WTC11 (cell line): ENCODE measurements at regions not wholly inside any gene's neighbourhood (a gene's known extent, or its start where the extent isn't known, plus 50 kb on each side); places are given as distances from the start of the nearest gene placed in this dataset.

Experiments
- ATAC-seq: fragments of 200-7000 bp; cut with Tn5 transposase; 2 replicates; pipeline ENCODE4 v1.10.0; 2021; ENCODE audit warnings: mild to moderate bottlenecking, moderate library complexity
- CTCF ChIA-PET: fragments of 300-600 bp; sonication (Branson Sonifier 250); formaldehyde crosslinking; loops from one replicate; lab custom pipeline; 2021; ENCODE audit warnings: antibody characterized with exemption; lab: Charles Lee
- POLR2A ChIA-PET: fragments of 350-600 bp; sonication (Branson Sonifier 250); formaldehyde crosslinking; loops from one replicate; lab custom pipeline; 2021; ENCODE audit warnings: antibody characterized with exemption; lab: Charles Lee
- DNase-seq: peaks from one replicate; pipeline ENCODE4 v3.0.0; 2021; ENCODE audit warnings: low spot score
- H3K27ac Mint-ChIP-seq: 2 replicates; pipeline ENCODE4 v1.8.0; 2021; ENCODE audit warnings: mixed read lengths
- H3K27me3 Mint-ChIP-seq: 2 replicates; pipeline ENCODE4 v1.8.0; 2021; ENCODE audit warnings: low read depth, mild to moderate bottlenecking, moderate library complexity, mixed read lengths
- H3K36me3 Mint-ChIP-seq: 2 replicates; pipeline ENCODE4 v1.8.0; 2021; ENCODE audit warnings: mixed read lengths
- H3K4me1 Mint-ChIP-seq: 2 replicates; pipeline ENCODE4 v1.8.0; 2022; ENCODE audit warnings: mixed read lengths
- H3K4me3 Mint-ChIP-seq: 2 replicates; pipeline ENCODE4 v1.8.0; 2021; ENCODE audit warnings: mild to moderate bottlenecking, moderate library complexity, mixed read lengths
- H3K9me3 Mint-ChIP-seq: 2 replicates; pipeline ENCODE4 v1.8.0; 2021; ENCODE audit warnings: mixed read lengths
- CDX4 ChIP-seq: fragments of 250-450 bp; sonication (Bioruptor Pico); IDR thresholded peaks from 2 replicates; pipeline ENCODE4 v1.9.0; 2021; ENCODE audit warnings: moderate library complexity, mild to moderate bottlenecking, inconsistent platforms, borderline replicate concordance
- FOXP4 ChIP-seq: sonication (generic); formaldehyde crosslinking; IDR thresholded peaks from 2 replicates; pipeline ENCODE4 v1.8.0; 2022; ENCODE audit warnings: mild to moderate bottlenecking, missing genetic modification reagents
- GRHL2 ChIP-seq: fragments of 250-450 bp; sonication (Bioruptor Pico); IDR thresholded peaks from 2 replicates; pipeline ENCODE4 v1.8.0; 2022; ENCODE audit warnings: mild to moderate bottlenecking, moderate library complexity; ENCODE audit not compliant: insufficient replicate concordance, severe bottlenecking
- IRF2 ChIP-seq: sonication (generic); formaldehyde crosslinking; IDR thresholded peaks from 2 replicates; pipeline ENCODE4 v1.8.0; 2022; ENCODE audit warnings: low read depth, missing genetic modification reagents, borderline replicate concordance
- MAX ChIP-seq: sonication (generic); formaldehyde crosslinking; IDR thresholded peaks from 2 replicates; pipeline ENCODE4 v1.8.0; 2022; ENCODE audit warnings: mild to moderate bottlenecking, missing genetic modification reagents
- MLX ChIP-seq: sonication (generic); formaldehyde crosslinking; IDR thresholded peaks from 2 replicates; pipeline ENCODE4 v1.8.1; 2023; ENCODE audit warnings: mild to moderate bottlenecking, missing genetic modification reagents, moderate library complexity
- NFYB ChIP-seq: sonication (generic); formaldehyde crosslinking; conservative IDR thresholded peaks from 2 replicates; pipeline ENCODE4 v1.8.0; 2022; ENCODE audit warnings: low read depth, missing genetic modification reagents
- NR1H2 ChIP-seq: sonication (generic); formaldehyde crosslinking; IDR thresholded peaks from 2 replicates; pipeline ENCODE4 v1.9.0; 2021; ENCODE audit warnings: mild to moderate bottlenecking, moderate library complexity, missing genetic modification reagents
- TEAD4 ChIP-seq: sonication (generic); formaldehyde crosslinking; IDR thresholded peaks from 2 replicates; pipeline ENCODE4 v1.8.0; 2022; ENCODE audit warnings: mild to moderate bottlenecking, missing genetic modification reagents
- USF1 ChIP-seq: sonication (generic); formaldehyde crosslinking; IDR thresholded peaks from 2 replicates; pipeline ENCODE4 v1.8.0; 2022; ENCODE audit warnings: mild to moderate bottlenecking, missing genetic modification reagents
- ZMAT4 ChIP-seq: fragments of 250-450 bp; sonication (Bioruptor Pico); IDR thresholded peaks from 2 replicates; pipeline ENCODE4 v1.9.0; 2021; ENCODE audit warnings: mild to moderate bottlenecking
- ZNF219 ChIP-seq: sonication (generic); formaldehyde crosslinking; IDR thresholded peaks from 2 replicates; pipeline ENCODE4 v1.8.0; 2023; ENCODE audit warnings: missing genetic modification reagents, mild to moderate bottlenecking, borderline replicate concordance
- ZNF263 ChIP-seq: sonication (generic); formaldehyde crosslinking; IDR thresholded peaks from 2 replicates; pipeline ENCODE4 v1.8.1; 2022; ENCODE audit warnings: low read depth, mild to moderate bottlenecking, moderate library complexity, missing genetic modification reagents
- ZNF281 ChIP-seq: sonication (generic); formaldehyde crosslinking; IDR thresholded peaks from 2 replicates; pipeline ENCODE4 v1.8.0; 2023; ENCODE audit warnings: mild to moderate bottlenecking, missing genetic modification reagents
- ZNF423 ChIP-seq: fragments of 250-450 bp; sonication (Bioruptor Pico); IDR thresholded peaks from 2 replicates; pipeline ENCODE4 v2.1.2; 2022; ENCODE audit warnings: mild to moderate bottlenecking, moderate library complexity
- ZNF532 ChIP-seq: fragments of 250-450 bp; sonication (Bioruptor Pico); IDR thresholded peaks from 2 replicates; pipeline ENCODE4 v1.9.0; 2021; ENCODE audit warnings: mild to moderate bottlenecking, borderline replicate concordance

GRCh38 chr21:35697321-35697808 is 363.0 kb downstream of the SETD4 start (continued):
- TF ChIP-seq NR1H2 (CRISPR knock-in tag) = no peak

GRCh38 chr21:35696644-35697043 is 363.7 kb downstream of the SETD4 start:
- no peak for DNase-seq
- Mint-ChIP-seq H3K27ac (no peak overlapping the region), H3K27me3 (no peaks in the 10 kb centered on the region; the same call in 1 of the 2 replicates), H3K36me3 (peaks cover 5% of the 10 kb centered on the region), H3K4me3 (no peak overlapping the region), H3K9me3 (peaks cover 8% of the 10 kb centered on the region), H3K4me1 (peaks cover 10% of the 10 kb centered on the region)
- TF ChIP-seq ZNF532 = no peak
- no peak for TF ChIP-seq FOXP4 (CRISPR knock-in tag)
- POLR2A ChIA-PET = interaction anchor here (0.7 kb wide), 1 partner anchor 285 kb away, joined by 5 read pairs; no protein-coding TSS in a partner anchor
- CTCF ChIA-PET = interaction anchor here (0.7 kb wide), 1 partner anchor 144 kb away, joined by 3 read pairs; no protein-coding TSS in a partner anchor
- ATAC-seq = no peak

- TF ChIP-seq MAX (CRISPR knock-in tag) (no peak), ZNF423 (no peak), ZNF219 (CRISPR knock-in tag) (no peak), ZMAT4 (CRISPR knock-in tag) (no peak), IRF2 (CRISPR knock-in tag) (no peak), MLX (CRISPR knock-in tag) (no peak), ZNF263 (CRISPR knock-in tag) (no peak), GRHL2 (CRISPR knock-in tag) (no peak), NFYB (CRISPR knock-in tag) (no peak), ZNF281 (CRISPR knock-in tag) (no peak), TEAD4 (CRISPR knock-in tag) (no peak), USF1 (CRISPR knock-in tag) (no peak), CDX4 (no peak)
- Mint-ChIP-seq H3K4me1 (peaks cover 14% of the 10 kb centered on the region), H3K27ac (peak overlapping the region; percentile 80), H3K36me3 (peaks cover 15% of the 10 kb centered on the region), H3K9me3 (peaks cover 9% of the 10 kb centered on the region), H3K27me3 (no peaks in the 10 kb centered on the region; the same call in 1 of the 2 replicates), H3K4me3 (no peak overlapping the region)
- ChIA-PET POLR2A (interaction anchor here (0.8 kb wide), 1 partner anchor 485 kb away, joined by 4 read pairs; no protein-coding TSS in a partner anchor), CTCF (no interaction called here)
- DNase-seq (no peak), ATAC-seq (peak; percentile 20; the same call in 1 of the 2 replicates)
Measured at GRCh38 chr21:35692311-35692710, 368.0 kb downstream of the SETD4 start.
